Lower leg skin (tissue), 3 donors: ENCODE measurements at regions not wholly inside any gene's neighbourhood (a gene's known extent, or its start where the extent isn't known, plus 50 kb on each side); places are given as distances from the start of the nearest gene placed in this dataset.

Experiments
- CTCF ChIP-seq, 3 donors: fragments of 450-650 bp; IDR thresholded peaks; one replicate each; pipeline ENCODE4 v1.5.1; 2016; ENCODE audit warnings: antibody characterized with exemption in 3 of 3, mild to moderate bottlenecking in 3 of 3, moderate library complexity in 2 of 3
- POLR2A ChIP-seq, 2 donors: fragments of 450-650 bp; IDR thresholded peaks; one replicate each; pipeline ENCODE4 v1.6.1; 2016 to 2017; ENCODE audit warnings: antibody characterized with exemption in 2 of 2, mild to moderate bottlenecking in 1 of 2, moderate library complexity in 1 of 2

- TF ChIP-seq CTCF (IDR thresholded peaks at IDR 0.05) (no peak), POLR2A (IDR thresholded peaks at IDR 0.05) (no peak)
These were observed 172.0 kb upstream of the B3GALT2 start for GRCh38 chr1:193358419-193358818.
